KOPT-K1 (cell line): ENCODE measurements at regions not wholly inside any gene's neighbourhood (a gene's known extent, or its start where the extent isn't known, plus 50 kb on each side); places are given as distances from the start of the nearest gene placed in this dataset.

Experiments used
- H3K27ac ChIP-seq: fragments of 200-600 bp; sonication (generic); 2 replicates; pipeline ENCODE4 v1.5.1; 2016; ENCODE audit warnings: antibody characterized with exemption, mild to moderate bottlenecking, low read depth, low read length; ENCODE audit not compliant: poor library complexity, severe bottlenecking
- H3K36me3 ChIP-seq: fragments of 200-600 bp; sonication (generic); 2 replicates; pipeline ENCODE4 v1.5.1; 2017; ENCODE audit warnings: antibody characterized with exemption, mild to moderate bottlenecking, low read length, moderate library complexity; ENCODE audit not compliant: insufficient read depth
- H3K9me3 ChIP-seq: fragments of 200-600 bp; sonication (generic); 2 replicates; pipeline ENCODE4 v1.5.1; 2017; ENCODE audit warnings: antibody characterized with exemption, low read length, mild to moderate bottlenecking; ENCODE audit not compliant: insufficient read depth, poor library complexity, severe bottlenecking

GRCh38 chr5:74143721-74144330 is 496.7 kb downstream of the ENC1 start:
- no peaks in the 10 kb centered on the region for H3K9me3 ChIP-seq
- no peak overlapping the region for H3K27ac ChIP-seq
- H3K36me3 ChIP-seq: no peaks in the 10 kb centered on the region

GRCh38 chr5:74143151-74143550 is 497.4 kb downstream of the ENC1 start:
- Histone ChIP-seq H3K36me3 (no peaks in the 10 kb centered on the region), H3K27ac (no peak overlapping the region), H3K9me3 (no peaks in the 10 kb centered on the region)

- H3K27ac ChIP-seq: no peak overlapping the region
- no peaks in the 10 kb centered on the region for H3K9me3 ChIP-seq
- no peaks in the 10 kb centered on the region for H3K36me3 ChIP-seq
Observed at GRCh38 chr5:74141053-74141452, 499.5 kb downstream of the ENC1 start.

GRCh38 chr5:74140409-74140808 is 500.1 kb downstream of the ENC1 start:
- Histone ChIP-seq H3K9me3 (no peaks in the 10 kb centered on the region), H3K36me3 (no peaks in the 10 kb centered on the region), H3K27ac (no peak overlapping the region)

GRCh38 chr5:74139589-74139988 is 500.9 kb downstream of the ENC1 start:
- Histone ChIP-seq H3K27ac (no peak overlapping the region), H3K9me3 (no peaks in the 10 kb centered on the region), H3K36me3 (no peaks in the 10 kb centered on the region)

- Histone ChIP-seq H3K27ac (no peak overlapping the region), H3K36me3 (no peaks in the 10 kb centered on the region), H3K9me3 (no peaks in the 10 kb centered on the region)
Observed at GRCh38 chr5:74138721-74139120, 501.8 kb downstream of the ENC1 start.

- Histone ChIP-seq H3K36me3 (no peaks in the 10 kb centered on the region), H3K27ac (no peak overlapping the region), H3K9me3 (no peaks in the 10 kb centered on the region)
Observed at GRCh38 chr5:74136276-74136825, 504.2 kb downstream of the ENC1 start.

- Histone ChIP-seq H3K27ac (no peak overlapping the region), H3K9me3 (no peaks in the 10 kb centered on the region), H3K36me3 (no peaks in the 10 kb centered on the region)
Observed at GRCh38 chr5:74135033-74135432, 505.5 kb downstream of the ENC1 start.

GRCh38 chr5:74132485-74132884 is 506.5 kb downstream of the ARHGEF28 start:
- H3K36me3 ChIP-seq: no peaks in the 10 kb centered on the region
- H3K9me3 ChIP-seq: no peaks in the 10 kb centered on the region
- H3K27ac ChIP-seq: no peak overlapping the region

- Histone ChIP-seq H3K9me3 (no peaks in the 10 kb centered on the region), H3K27ac (no peak overlapping the region), H3K36me3 (no peaks in the 10 kb centered on the region)
Observed at GRCh38 chr5:74131250-74131649, 505.3 kb downstream of the ARHGEF28 start.

- H3K9me3 ChIP-seq: no peaks in the 10 kb centered on the region
- no peak overlapping the region for H3K27ac ChIP-seq
- no peaks in the 10 kb centered on the region for H3K36me3 ChIP-seq
Observed at GRCh38 chr5:74130155-74130897, 504.3 kb downstream of the ARHGEF28 start.

GRCh38 chr5:74127381-74128320 is 501.7 kb downstream of the ARHGEF28 start:
- Histone ChIP-seq H3K36me3 (no peaks in the 10 kb centered on the region), H3K27ac (no peak overlapping the region), H3K9me3 (no peaks in the 10 kb centered on the region)

GRCh38 chr5:74126294-74126693 is 500.3 kb downstream of the ARHGEF28 start:
- Histone ChIP-seq H3K27ac (no peak overlapping the region), H3K9me3 (no peaks in the 10 kb centered on the region), H3K36me3 (no peaks in the 10 kb centered on the region)

- no peaks in the 10 kb centered on the region for H3K36me3 ChIP-seq
- H3K9me3 ChIP-seq: peaks cover 7% of the 10 kb centered on the region
- H3K27ac ChIP-seq: no peak overlapping the region
Observed at GRCh38 chr5:74124826-74125225, 498.8 kb downstream of the ARHGEF28 start.

GRCh38 chr5:74123929-74124328 is 497.9 kb downstream of the ARHGEF28 start:
- H3K27ac ChIP-seq: no peak overlapping the region
- peaks cover 7% of the 10 kb centered on the region for H3K9me3 ChIP-seq
- no peaks in the 10 kb centered on the region for H3K36me3 ChIP-seq
